ENCODE measurements at regions not wholly inside any gene's neighbourhood (a gene's known extent, or its start where the extent isn't known, plus 50 kb on each side); places are given as distances from the start of the nearest gene placed in this dataset.

- Mint-ChIP-seq H3K36me3 (ENCODE audit: insufficient read depth) (peaks cover 1% of the 10 kb centered on the region), H3K9me3 (ENCODE audit: low read depth) (peaks cover 8% of the 10 kb centered on the region), H3K4me1 (ENCODE audit: low read depth) (peaks cover 15% of the 10 kb centered on the region), H3K27me3 (peaks cover 34% of the 10 kb centered on the region), H3K27ac (no peak overlapping the region), H3K4me3 (ENCODE audit: low read depth) (no peak overlapping the region)
- no peak for TF ChIP-seq CTCF (IDR thresholded peaks at IDR 0.05; ENCODE audit: unreplicated experiment)
- DNase-seq (ENCODE audit: low spot score, unreplicated experiment) = no peak
These were observed 354.1 kb upstream of the CELF2 start for GRCh38 chr10:10663622-10664021.

- peaks cover 15% of the 10 kb centered on the region for H3K4me1 Mint-ChIP-seq (ENCODE audit: low read depth)
These were observed 351.9 kb upstream of the CELF2 start for GRCh38 chr10:10665750-10666149.

GRCh38 chr10:10667466-10667865 lies 350.2 kb upstream of the CELF2 start:
- Mint-ChIP-seq H3K27me3 (peaks cover 19% of the 10 kb centered on the region), H3K27ac (no peak overlapping the region), H3K9me3 (ENCODE audit: low read depth) (peaks cover 7% of the 10 kb centered on the region), H3K4me3 (ENCODE audit: low read depth) (no peak overlapping the region), H3K36me3 (ENCODE audit: insufficient read depth) (peaks cover 1% of the 10 kb centered on the region), H3K4me1 (ENCODE audit: low read depth) (peaks cover 15% of the 10 kb centered on the region)
- no peak for DNase-seq (ENCODE audit: low spot score, unreplicated experiment)
- TF ChIP-seq CTCF (IDR thresholded peaks at IDR 0.05; ENCODE audit: unreplicated experiment) = no peak

More at GRCh38 chr10:10665750-10666149, 351.9 kb upstream of the CELF2 start:
- DNase-seq (ENCODE audit: low spot score, unreplicated experiment) = no peak
- Mint-ChIP-seq H3K27ac (no peak overlapping the region), H3K36me3 (ENCODE audit: insufficient read depth) (no peaks in the 10 kb centered on the region), H3K27me3 (peaks cover 30% of the 10 kb centered on the region), H3K4me3 (ENCODE audit: low read depth) (no peak overlapping the region), H3K9me3 (ENCODE audit: low read depth) (peaks cover 3% of the 10 kb centered on the region)
- TF ChIP-seq CTCF (IDR thresholded peaks at IDR 0.05; ENCODE audit: unreplicated experiment) = no peak

DNA sequence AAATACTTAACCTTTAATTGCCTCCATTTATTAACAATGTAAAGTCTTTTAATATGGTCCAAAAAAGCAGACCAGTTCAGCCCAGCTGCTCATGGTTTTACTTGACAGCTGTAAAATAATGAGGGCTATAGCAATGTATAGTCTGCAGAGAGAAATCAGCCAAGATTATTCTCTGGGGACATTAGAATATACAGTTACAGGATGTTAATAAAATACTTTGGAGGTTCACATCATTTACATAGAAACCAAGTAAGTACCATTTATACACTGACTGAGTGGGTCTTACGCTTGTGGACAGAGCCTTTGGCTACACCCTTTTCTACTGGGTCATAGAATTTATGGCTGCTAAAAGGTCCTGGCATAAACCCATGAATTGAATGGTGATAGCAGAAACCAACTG lies 340.7 kb upstream of the CELF2 start:
- H3K36me3 Mint-ChIP-seq (ENCODE audit: insufficient read depth) = peaks cover 4% of the 10 kb centered on the region
- peaks cover 21% of the 10 kb centered on the region for H3K27me3 Mint-ChIP-seq
- peaks cover 8% of the 10 kb centered on the region for H3K4me1 Mint-ChIP-seq (ENCODE audit: low read depth)
- no peak for DNase-seq (ENCODE audit: low spot score, unreplicated experiment)
- TF ChIP-seq CTCF (IDR thresholded peaks at IDR 0.05; ENCODE audit: unreplicated experiment) = no peak
- no peak overlapping the region for H3K27ac Mint-ChIP-seq
- no peak overlapping the region for H3K4me3 Mint-ChIP-seq (ENCODE audit: low read depth)
- peaks cover 24% of the 10 kb centered on the region for H3K9me3 Mint-ChIP-seq (ENCODE audit: low read depth)

- Mint-ChIP-seq H3K27ac (no peak overlapping the region), H3K27me3 (peaks cover 25% of the 10 kb centered on the region), H3K4me3 (ENCODE audit: low read depth) (no peak overlapping the region), H3K36me3 (ENCODE audit: insufficient read depth) (peaks cover 3% of the 10 kb centered on the region), H3K9me3 (ENCODE audit: low read depth) (peaks cover 20% of the 10 kb centered on the region), H3K4me1 (ENCODE audit: low read depth) (peaks cover 8% of the 10 kb centered on the region)
- peak; percentile 63 for TF ChIP-seq CTCF (IDR thresholded peaks at IDR 0.05; ENCODE audit: unreplicated experiment)
- peak; percentile 14 for DNase-seq (ENCODE audit: low spot score, unreplicated experiment)
These were observed 340.2 kb upstream of the CELF2 start for GRCh38 chr10:10677479-10677878.

Data from progenitor cell of endocrine pancreas (in vitro differentiated cells).